Posterior vena cava (tissue), 2 donors: ENCODE measurements at regions not wholly inside any gene's neighbourhood (a gene's known extent, or its start where the extent isn't known, plus 50 kb on each side); places are given as distances from the start of the nearest gene placed in this dataset.
"Not testable (repeated sequence)": the region's sequence is repeated elsewhere in the genome, so short reads cannot be mapped to it uniquely, and the experiment has no call there.

Source experiments
- DNase-seq: peaks from one replicate; pipeline ENCODE4 v3.0.0-alpha.2; 2020; ENCODE audit warnings: low spot score
- intact Hi-C, 2 donors: fragments of 100-400 bp; cut with DNase I; formaldehyde crosslinking; loops; one replicate each; pipeline versions ENCODE4 v1.14.1 to v1.14.2; 2022 to 2023
- donor health status: DM: yes; HTN: yes; CAD: no.
- donor health status: DM: yes; HTN: yes; CAD: no.

DNA sequence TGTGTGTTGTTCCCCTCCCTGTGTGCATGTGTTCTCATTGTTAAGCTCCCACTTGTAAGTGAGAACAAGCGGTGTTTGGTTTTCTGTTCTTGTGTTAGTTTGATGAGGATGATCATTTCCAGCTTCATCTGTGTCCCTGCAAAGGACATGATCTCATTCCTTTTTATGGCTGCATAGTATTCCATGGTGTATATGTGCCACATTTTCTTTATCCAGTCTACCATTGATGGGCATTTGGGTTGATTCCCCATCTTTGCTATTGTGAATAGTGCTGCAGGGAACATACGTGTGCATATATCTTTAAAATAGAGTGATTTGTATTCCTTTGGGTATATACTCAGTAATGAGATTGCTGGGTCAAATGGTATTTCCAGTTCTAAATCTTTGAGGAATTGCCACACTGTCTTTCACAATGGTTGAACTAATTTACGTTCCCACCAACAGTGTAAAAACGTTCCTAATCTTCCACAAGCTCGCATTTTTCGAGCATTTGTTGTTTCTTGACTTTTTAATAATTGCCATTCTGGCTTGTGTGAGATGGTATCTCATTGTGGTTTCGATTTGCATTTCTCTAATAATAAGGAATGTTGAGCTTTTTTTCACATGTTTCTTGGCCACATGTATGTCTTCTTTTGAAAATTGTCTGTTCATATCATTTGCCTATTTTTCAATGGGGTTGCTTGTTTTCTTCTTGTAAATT is 60.6 kb upstream of the PPP1R12A start:
- DNase-seq, intact Hi-C loops: not testable (repeated sequence)

- DNase-seq = no peak
Measured at GRCh38 chr12:79993106-79993862, 58.4 kb upstream of the PPP1R12A start.

GRCh38 chr12:79991586-79991985 is 56.7 kb upstream of the PPP1R12A start:
- intact Hi-C loops = no loop called here
- no peak for DNase-seq

More at GRCh38 chr12:79993106-79993862, 58.4 kb upstream of the PPP1R12A start:
- intact Hi-C loops = no loop called here

- intact Hi-C loops, DNase-seq: not testable (repeated sequence)
Measured at GRCh38 chr12:79990509-79991338, 55.8 kb upstream of the PPP1R12A start.

GRCh38 chr12:79988368-79988767 is 53.5 kb upstream of the PPP1R12A start:
- intact Hi-C loops = no loop called here

DNA sequence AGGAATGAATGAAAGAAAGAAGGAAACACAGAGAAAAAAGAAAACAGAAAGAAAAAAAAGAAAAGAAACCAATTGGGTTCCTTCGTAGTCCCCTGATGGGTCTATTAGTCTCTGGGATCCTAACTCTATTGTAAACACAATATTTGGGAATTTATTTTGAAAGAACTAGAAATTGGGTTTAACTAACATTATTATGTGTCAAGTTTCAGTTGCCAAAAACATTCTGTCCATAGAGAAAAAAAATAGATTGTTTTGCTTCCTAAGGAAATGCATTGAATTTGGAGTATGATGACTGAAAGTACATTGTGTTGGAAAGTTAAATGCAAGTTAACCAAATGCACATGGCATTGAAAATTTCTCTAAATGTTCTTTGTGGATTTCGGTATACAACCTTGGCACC is 52.8 kb upstream of the PPP1R12A start:
- DNase-seq = no peak
- intact Hi-C loops = no loop called here

More at GRCh38 chr12:79988368-79988767, 53.5 kb upstream of the PPP1R12A start:
- no peak for DNase-seq
